Natural killer cell (primary cell): ENCODE measurements at regions not wholly inside any gene's neighbourhood (a gene's known extent, or its start where the extent isn't known, plus 50 kb on each side); places are given as distances from the start of the nearest gene placed in this dataset.

Experiments
- ATAC-seq, 3 donors: fragments of 150-1000 bp in 2 of 3; fragments of 200-7000 bp in 1 of 3; cut with Tn5 transposase; 1 replicate in 1 of 3; 2 replicates in 2 of 3; pipeline ENCODE4 v1.10.0; 2021; ENCODE audit warnings: mild to moderate bottlenecking in 2 of 3, moderate library complexity in 2 of 3
- DNase-seq, 2 donors: peaks; one replicate each; pipeline versions ENCODE4 v3.0.0 to v3.0.0-alpha.2; 2013 to 2021; ENCODE audit warnings: mixed read lengths in 1 of 2
- H3K27ac ChIP-seq: one replicate; pipeline ENCODE4 v1.5.1; 2013; ENCODE audit warnings: mild to moderate bottlenecking, low read length
- H3K27me3 ChIP-seq: one replicate; pipeline ENCODE4 v1.6.1; 2013; ENCODE audit warnings: low read length; ENCODE audit not compliant: control insufficient read depth, insufficient read depth
- H3K36me3 ChIP-seq: one replicate; pipeline ENCODE4 v1.6.1; 2013; ENCODE audit warnings: low read length; ENCODE audit not compliant: control insufficient read depth, insufficient read depth
- H3K4me1 ChIP-seq: one replicate; pipeline ENCODE4 v1.6.1; 2013; ENCODE audit warnings: low read length; ENCODE audit not compliant: control insufficient read depth, insufficient read depth
- H3K4me3 ChIP-seq: one replicate; pipeline ENCODE4 v1.5.1; 2013; ENCODE audit warnings: low read length
- H3K9me3 ChIP-seq: one replicate; pipeline ENCODE4 v1.6.1; 2013; ENCODE audit warnings: low read length; ENCODE audit not compliant: control insufficient read depth, insufficient read depth
- H3K27ac Mint-ChIP-seq, 2 donors: one replicate each; pipeline ENCODE4 v1.8.0; 2022; ENCODE audit warnings: mild to moderate bottlenecking in 2 of 2, mixed read lengths in 2 of 2, moderate library complexity in 1 of 2
- H3K27me3 Mint-ChIP-seq, 2 donors: one replicate each; pipeline ENCODE4 v1.8.0; 2022; ENCODE audit warnings: low read depth in 2 of 2, mixed read lengths in 2 of 2
- H3K36me3 Mint-ChIP-seq: one replicate; pipeline ENCODE4 v1.8.0; 2022; ENCODE audit warnings: mixed read lengths
- H3K4me1 Mint-ChIP-seq, 2 donors: one replicate each; pipeline ENCODE4 v1.8.0; 2022; ENCODE audit warnings: mixed read lengths in 2 of 2
- H3K4me3 Mint-ChIP-seq: one replicate; pipeline ENCODE4 v1.8.0; 2022; ENCODE audit warnings: mild to moderate bottlenecking, moderate library complexity, mixed read lengths
- H3K9me3 Mint-ChIP-seq, 2 donors: one replicate each; pipeline ENCODE4 v1.8.0; 2022; ENCODE audit warnings: mixed read lengths in 2 of 2
- WGBS: methylation state at CpG from one replicate; pipeline ENCODE4 v1.1.7; 2013; ENCODE audit warnings: missing lambda C conversion rate; ENCODE audit not compliant: insufficient coverage; 5-methylcytosine and 5-hydroxymethylcytosine counted together
- intact Hi-C: fragments of 100-400 bp; cut with micrococcal nuclease; formaldehyde crosslinking; loops from one replicate; pipeline ENCODE4 v1.14.2; 2022
- TF ChIP-seq, protein P1 (sequence below): fragments of 200-600 bp; IDR thresholded peaks from one replicate; pipeline ENCODE4 v1.8.0; 2022; ENCODE audit warnings: antibody characterized with exemption

GRCh38 chr7:121490309-121490708 is 94.2 kb upstream of the FAM3C start:
- no peak overlapping the region for H3K27ac ChIP-seq
- Mint-ChIP-seq H3K27ac (no peak overlapping the region), H3K27me3 (peaks cover 0 to 3% of the 10 kb centered on the region in 2 donors), H3K4me3 (no peak overlapping the region), H3K4me1 (no peaks in the 10 kb centered on the region), H3K9me3 (no peaks in the 10 kb centered on the region), H3K36me3 (no peaks in the 10 kb centered on the region)
- 90% methylated on average over 2 of the region's 5 CpGs for WGBS
- intact Hi-C loops: no loop called here
- no peaks in the 10 kb centered on the region for H3K36me3 ChIP-seq
- H3K4me3 ChIP-seq: no peak overlapping the region
- DNase-seq: no peak
- TF ChIP-seq, protein P1, sequence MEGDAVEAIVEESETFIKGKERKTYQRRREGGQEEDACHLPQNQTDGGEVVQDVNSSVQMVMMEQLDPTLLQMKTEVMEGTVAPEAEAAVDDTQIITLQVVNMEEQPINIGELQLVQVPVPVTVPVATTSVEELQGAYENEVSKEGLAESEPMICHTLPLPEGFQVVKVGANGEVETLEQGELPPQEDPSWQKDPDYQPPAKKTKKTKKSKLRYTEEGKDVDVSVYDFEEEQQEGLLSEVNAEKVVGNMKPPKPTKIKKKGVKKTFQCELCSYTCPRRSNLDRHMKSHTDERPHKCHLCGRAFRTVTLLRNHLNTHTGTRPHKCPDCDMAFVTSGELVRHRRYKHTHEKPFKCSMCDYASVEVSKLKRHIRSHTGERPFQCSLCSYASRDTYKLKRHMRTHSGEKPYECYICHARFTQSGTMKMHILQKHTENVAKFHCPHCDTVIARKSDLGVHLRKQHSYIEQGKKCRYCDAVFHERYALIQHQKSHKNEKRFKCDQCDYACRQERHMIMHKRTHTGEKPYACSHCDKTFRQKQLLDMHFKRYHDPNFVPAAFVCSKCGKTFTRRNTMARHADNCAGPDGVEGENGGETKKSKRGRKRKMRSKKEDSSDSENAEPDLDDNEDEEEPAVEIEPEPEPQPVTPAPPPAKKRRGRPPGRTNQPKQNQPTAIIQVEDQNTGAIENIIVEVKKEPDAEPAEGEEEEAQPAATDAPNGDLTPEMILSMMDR: no peak
- no peaks in the 10 kb centered on the region for H3K9me3 ChIP-seq
- H3K27me3 ChIP-seq: no peaks in the 10 kb centered on the region
- no peak for ATAC-seq
- no peaks in the 10 kb centered on the region for H3K4me1 ChIP-seq

DNA sequence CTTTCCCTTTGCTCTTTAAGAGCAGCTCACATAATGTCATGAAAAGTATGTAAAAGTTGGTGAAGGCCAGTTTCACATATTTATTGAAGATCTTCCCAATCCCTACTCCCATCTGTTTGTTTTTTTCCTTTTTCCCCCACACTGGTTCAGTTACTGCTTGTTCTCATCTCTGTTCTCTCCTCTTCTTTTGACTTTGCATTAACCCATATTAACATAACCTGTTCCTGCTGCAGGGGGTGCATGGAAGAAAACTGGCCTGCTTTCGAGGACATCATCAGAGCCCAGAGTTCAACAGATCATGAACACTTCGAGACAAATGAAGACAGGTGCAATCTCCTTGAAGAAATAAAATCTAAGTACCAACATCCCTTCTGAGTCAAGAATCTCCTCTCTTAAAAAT is 93.3 kb upstream of the FAM3C start:
- no peaks in the 10 kb centered on the region for H3K4me1 ChIP-seq
- Mint-ChIP-seq H3K36me3 (no peaks in the 10 kb centered on the region), H3K27me3 (peaks cover 0 to 3% of the 10 kb centered on the region in 2 donors), H3K9me3 (no peaks in the 10 kb centered on the region), H3K27ac (no peak overlapping the region), H3K4me1 (no peaks in the 10 kb centered on the region), H3K4me3 (no peak overlapping the region)
- H3K9me3 ChIP-seq: no peaks in the 10 kb centered on the region
- TF ChIP-seq, protein P1: no peak
- H3K27me3 ChIP-seq: no peaks in the 10 kb centered on the region
- H3K36me3 ChIP-seq: no peaks in the 10 kb centered on the region
- 80% methylated on average over 2 of the region's 2 CpGs for WGBS
- DNase-seq (no peak), ATAC-seq (no peak)
- H3K4me3 ChIP-seq: no peak overlapping the region
- intact Hi-C loops: no loop called here
- H3K27ac ChIP-seq: no peak overlapping the region

GRCh38 chr7:121488111-121488650 is 92.1 kb upstream of the FAM3C start:
- H3K27me3 ChIP-seq: no peaks in the 10 kb centered on the region
- H3K4me1 ChIP-seq: no peaks in the 10 kb centered on the region
- Mint-ChIP-seq H3K36me3 (no peaks in the 10 kb centered on the region), H3K27me3 (peaks cover 0 to 3% of the 10 kb centered on the region in 2 donors), H3K4me1 (no peaks in the 10 kb centered on the region), H3K4me3 (no peak overlapping the region), H3K9me3 (no peaks in the 10 kb centered on the region), H3K27ac (no peak overlapping the region)
- H3K9me3 ChIP-seq: no peaks in the 10 kb centered on the region
- intact Hi-C loops: no loop called here
- no peak for DNase-seq
- H3K36me3 ChIP-seq: no peaks in the 10 kb centered on the region
- H3K27ac ChIP-seq: no peak overlapping the region
- no peak overlapping the region for H3K4me3 ChIP-seq
- ATAC-seq: no peak
- TF ChIP-seq, protein P1: no peak
- 88% methylated on average over 3 of the region's 3 CpGs for WGBS

DNA sequence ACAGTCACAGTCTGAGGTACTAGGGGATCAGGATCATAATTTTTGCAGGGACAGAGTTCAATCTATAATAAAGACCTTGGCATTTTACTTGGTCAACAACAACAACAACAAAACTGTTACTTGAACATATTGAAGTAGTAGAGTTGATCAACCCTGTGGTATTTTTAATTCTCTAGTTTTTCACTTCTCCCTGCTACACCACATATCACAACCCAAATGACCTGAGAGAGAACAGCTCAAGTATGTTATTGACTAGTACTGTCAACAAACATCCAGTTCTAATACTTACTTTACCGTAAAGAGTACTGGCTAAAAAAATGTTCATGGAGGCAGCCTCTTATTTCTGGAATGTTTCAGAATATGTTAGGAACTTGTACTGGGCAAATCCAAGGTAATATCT is 90.5 kb upstream of the FAM3C start:
- Histone ChIP-seq H3K4me1 (no peaks in the 10 kb centered on the region), H3K27me3 (no peaks in the 10 kb centered on the region), H3K27ac (no peak overlapping the region), H3K36me3 (no peaks in the 10 kb centered on the region), H3K4me3 (no peak overlapping the region), H3K9me3 (no peaks in the 10 kb centered on the region)
- no peak for ATAC-seq
- TF ChIP-seq, protein P1: no peak
- Mint-ChIP-seq H3K36me3 (no peaks in the 10 kb centered on the region), H3K27ac (no peak overlapping the region), H3K9me3 (no peaks in the 10 kb centered on the region), H3K4me1 (no peaks in the 10 kb centered on the region), H3K4me3 (no peak overlapping the region), H3K27me3 (peaks cover 0 to 3% of the 10 kb centered on the region in 2 donors)
- no CpG with 5 or more reads among the region's 1 CpG for WGBS
- intact Hi-C loops: no loop called here
- DNase-seq: no peak
